GM12878 (cell line): ENCODE measurements at regions not wholly inside any gene's neighbourhood (a gene's known extent, or its start where the extent isn't known, plus 50 kb on each side); places are given as distances from the start of the nearest gene placed in this dataset.

ENCODE experiments used
- CTCF ChIP-seq, 3 experiments: IDR thresholded peaks in 2 of 3; conservative IDR thresholded peaks in 1 of 3; 2 replicates each; pipeline ENCODE4 v1.5.1; 2011; ENCODE audit warnings: low read depth in 3 of 3, low read length in 3 of 3, mild to moderate bottlenecking in 3 of 3, control low read depth in 2 of 3, moderate library complexity in 2 of 3, inconsistent platforms in 1 of 3, mixed read lengths in 1 of 3; ENCODE audit not compliant: control insufficient read depth in 2 of 3, insufficient read depth in 1 of 3; ENCODE audit errors: extremely low read depth in 1 of 3
- GABPA ChIP-seq: IDR thresholded peaks from 2 replicates; pipeline ENCODE4 v1.6.1; 2014; ENCODE audit warnings: antibody characterized with exemption, low read depth, mild to moderate bottlenecking, inconsistent platforms
- HCFC1 ChIP-seq: fragments of 150-350 bp; IDR thresholded peaks from 2 replicates; pipeline ENCODE4 v1.6.1; 2014; ENCODE audit warnings: low read length
- KAT2A ChIP-seq: conservative IDR thresholded peaks from 2 replicates; pipeline ENCODE4 v1.6.1; 2011; ENCODE audit warnings: low read depth, low read length; ENCODE audit not compliant: control insufficient read depth
- POLR2A ChIP-seq: IDR thresholded peaks from 2 replicates; pipeline ENCODE4 v1.6.1; 2011; ENCODE audit warnings: low read depth, mild to moderate bottlenecking, low read length
- TBL1XR1 ChIP-seq: IDR thresholded peaks from 2 replicates; pipeline ENCODE4 v1.6.1; 2012; ENCODE audit warnings: low read depth, low read length, improper control_type of control experiment
- ZBTB40 ChIP-seq: fragments of 450-650 bp; IDR thresholded peaks from 2 replicates; pipeline ENCODE4 v1.6.1; 2016; ENCODE audit warnings: mild to moderate bottlenecking, moderate library complexity, borderline replicate concordance

- TF ChIP-seq GABPA (no peak), KAT2A (no peak), ZBTB40 (no peak), TBL1XR1 (no peak), CTCF (IDR thresholded peaks at IDR 0.05 in 2 of 3, conservative IDR thresholded peaks at IDR 0.05 in 1 of 3; ENCODE audit: control insufficient read depth in 2 of 3, extremely low read depth in 1 of 3, insufficient read depth in 1 of 3, low read depth in 3 of 3, low read length in 3 of 3) (no peak), HCFC1 (no peak), POLR2A (no peak)
These were observed 552.5 kb downstream of the TYW1 start for GRCh38 chr7:67549126-67549525.
